Mesothelial cell of epicardium (in vitro differentiated cells): ENCODE measurements at regions not wholly inside any gene's neighbourhood (a gene's known extent, or its start where the extent isn't known, plus 50 kb on each side); places are given as distances from the start of the nearest gene placed in this dataset.

Experiments used
- DNase-seq, 2 experiments: peaks; one replicate each; pipeline ENCODE4 v3.0.0; 2021; ENCODE audit warnings: low spot score in 2 of 2; ENCODE audit not compliant: unreplicated experiment in 2 of 2
- H3K27ac Mint-ChIP-seq: 2 replicates; pipeline ENCODE4 v1.8.0; 2021; ENCODE audit warnings: mixed read lengths
- H3K27me3 Mint-ChIP-seq: 2 replicates; pipeline ENCODE4 v1.8.0; 2021; ENCODE audit warnings: low read depth, mixed read lengths
- H3K36me3 Mint-ChIP-seq: 2 replicates; pipeline ENCODE4 v1.8.0; 2021; ENCODE audit warnings: mixed read lengths
- H3K4me1 Mint-ChIP-seq: 2 replicates; pipeline ENCODE4 v1.8.0; 2021; ENCODE audit warnings: mixed read lengths
- H3K4me3 Mint-ChIP-seq: 2 replicates; pipeline ENCODE4 v1.8.0; 2021; ENCODE audit warnings: mild to moderate bottlenecking, moderate library complexity, mixed read lengths
- H3K9me3 Mint-ChIP-seq: 2 replicates; pipeline ENCODE4 v1.8.0; 2021; ENCODE audit warnings: mixed read lengths
- CTCF ChIP-seq: fragments of 200-600 bp; sonication (generic); IDR thresholded peaks from one replicate; pipeline ENCODE4 v1.5.0; 2021; ENCODE audit warnings: antibody characterized with exemption; ENCODE audit not compliant: unreplicated experiment

GRCh38 chr10:123518765-123519164 lies 147.4 kb upstream of the GPR26 start:
- Mint-ChIP-seq H3K4me3 (no peak overlapping the region), H3K4me1 (peaks cover 2% of the 10 kb centered on the region), H3K27me3 (peaks cover 94% of the 10 kb centered on the region), H3K27ac (no peak overlapping the region), H3K36me3 (no peaks in the 10 kb centered on the region), H3K9me3 (no peaks in the 10 kb centered on the region)
- no peak for TF ChIP-seq CTCF
- no peak for DNase-seq

- Mint-ChIP-seq H3K27me3 (peaks cover 91% of the 10 kb centered on the region), H3K27ac (no peak overlapping the region), H3K36me3 (no peaks in the 10 kb centered on the region), H3K4me3 (no peak overlapping the region), H3K4me1 (no peaks in the 10 kb centered on the region), H3K9me3 (no peaks in the 10 kb centered on the region)
- no peak for DNase-seq
- no peak for TF ChIP-seq CTCF
These were observed 146.3 kb upstream of the GPR26 start for GRCh38 chr10:123519861-123520260.

- no peak for TF ChIP-seq CTCF
These were observed 145.1 kb upstream of the GPR26 start for GRCh38 chr10:123521076-123521475.

GRCh38 chr10:123521556-123521955 lies 144.6 kb upstream of the GPR26 start:
- Mint-ChIP-seq H3K27me3 (peaks cover 89% of the 10 kb centered on the region), H3K27ac (no peak overlapping the region), H3K36me3 (no peaks in the 10 kb centered on the region), H3K9me3 (no peaks in the 10 kb centered on the region), H3K4me3 (no peak overlapping the region), H3K4me1 (no peaks in the 10 kb centered on the region)
- no peak for DNase-seq
- TF ChIP-seq CTCF, result no peak

More at GRCh38 chr10:123521076-123521475, 145.1 kb upstream of the GPR26 start:
- Mint-ChIP-seq H3K4me3 (no peak overlapping the region), H3K4me1 (no peaks in the 10 kb centered on the region), H3K36me3 (no peaks in the 10 kb centered on the region), H3K27me3 (peaks cover 89% of the 10 kb centered on the region), H3K27ac (no peak overlapping the region), H3K9me3 (no peaks in the 10 kb centered on the region)
- DNase-seq, result no peak

GRCh38 chr10:123522702-123523312 lies 143.3 kb upstream of the GPR26 start:
- H3K9me3 Mint-ChIP-seq, result no peaks in the 10 kb centered on the region
- no peak for TF ChIP-seq CTCF
- H3K27me3 Mint-ChIP-seq, result peaks cover 83% of the 10 kb centered on the region
- H3K27ac Mint-ChIP-seq, result no peak overlapping the region
- H3K36me3 Mint-ChIP-seq, result no peaks in the 10 kb centered on the region
- no peak for DNase-seq
- H3K4me3 Mint-ChIP-seq, result no peak overlapping the region
- no peaks in the 10 kb centered on the region for H3K4me1 Mint-ChIP-seq

- DNase-seq, result no peak
- Mint-ChIP-seq H3K9me3 (no peaks in the 10 kb centered on the region), H3K4me3 (no peak overlapping the region), H3K27ac (no peak overlapping the region), H3K4me1 (no peaks in the 10 kb centered on the region), H3K36me3 (no peaks in the 10 kb centered on the region), H3K27me3 (peaks cover 77% of the 10 kb centered on the region)
- no peak for TF ChIP-seq CTCF
These were observed 142.3 kb upstream of the GPR26 start for GRCh38 chr10:123523833-123524232.
